H9 (cell line): ENCODE measurements at regions not wholly inside any gene's neighbourhood (a gene's known extent, or its start where the extent isn't known, plus 50 kb on each side); places are given as distances from the start of the nearest gene placed in this dataset.

Experiments
- DNase-seq: peaks from one replicate; pipeline ENCODE4 v3.0.0-alpha.2; 2017
- H2AFZ ChIP-seq: one replicate; pipeline ENCODE4 v1.6.1; 2013; ENCODE audit warnings: mild to moderate bottlenecking, low read length, control low read depth, moderate library complexity
- H2AK5ac ChIP-seq: 2 replicates; pipeline ENCODE4 v1.6.1; 2013; ENCODE audit warnings: low read length, control low read depth, mixed read lengths; ENCODE audit not compliant: insufficient read length
- H2BK120ac ChIP-seq: one replicate; pipeline ENCODE4 v1.6.1; 2013; ENCODE audit warnings: low read depth, mild to moderate bottlenecking, low read length, control low read depth, inconsistent platforms; ENCODE audit not compliant: poor library complexity, severe bottlenecking
- H2BK12ac ChIP-seq: 2 replicates; pipeline ENCODE4 v1.6.1; 2013; ENCODE audit warnings: low read length, control low read depth, mixed read lengths, low read depth; ENCODE audit not compliant: insufficient read length
- H2BK15ac ChIP-seq: 2 replicates; pipeline ENCODE4 v1.6.1; 2013; ENCODE audit warnings: low read depth, low read length, control low read depth
- H2BK20ac ChIP-seq: one replicate; pipeline ENCODE4 v1.6.1; 2013; ENCODE audit warnings: low read depth, mild to moderate bottlenecking, low read length, control low read depth, inconsistent platforms; ENCODE audit not compliant: poor library complexity, severe bottlenecking
- H2BK5ac ChIP-seq: 2 replicates; pipeline ENCODE4 v1.6.1; 2013; ENCODE audit warnings: low read length, control low read depth, mixed read lengths; ENCODE audit not compliant: insufficient read length
- H3K14ac ChIP-seq: 2 replicates; pipeline ENCODE4 v1.6.1; 2013; ENCODE audit warnings: low read length, control low read depth; ENCODE audit not compliant: insufficient read depth
- H3K18ac ChIP-seq: 2 replicates; pipeline ENCODE4 v1.6.1; 2013; ENCODE audit warnings: low read depth, mild to moderate bottlenecking, mixed read lengths, low read length, control low read depth; ENCODE audit not compliant: insufficient read length
- H3K23ac ChIP-seq: 2 replicates; pipeline ENCODE4 v1.6.1; 2013; ENCODE audit warnings: low read length, control low read depth, mixed read lengths, low read depth; ENCODE audit not compliant: insufficient read length
- H3K23me2 ChIP-seq: 2 replicates; pipeline ENCODE4 v1.6.1; 2013; ENCODE audit warnings: low read depth, mild to moderate bottlenecking, mixed read lengths, low read length, control low read depth; ENCODE audit not compliant: insufficient read length, poor library complexity, severe bottlenecking
- H3K27ac ChIP-seq: 2 replicates; pipeline ENCODE4 v1.5.1; 2013; ENCODE audit warnings: low read length, control low read depth, mixed read lengths, low read depth; ENCODE audit not compliant: insufficient read length
- H3K27me3 ChIP-seq: 2 replicates; pipeline ENCODE4 v1.6.1; 2013; ENCODE audit warnings: low read length, control low read depth, inconsistent platforms; ENCODE audit not compliant: insufficient read depth
- H3K4ac ChIP-seq: 2 replicates; pipeline ENCODE4 v1.6.1; 2013; ENCODE audit warnings: low read depth, mild to moderate bottlenecking, control low read depth, inconsistent platforms, low read length, moderate library complexity
- H3K4me1 ChIP-seq: 2 replicates; pipeline ENCODE4 v1.6.1; 2013; ENCODE audit warnings: low read length, control low read depth, inconsistent platforms; ENCODE audit not compliant: insufficient read depth
- H3K4me2 ChIP-seq: 2 replicates; pipeline ENCODE4 v1.6.1; 2013; ENCODE audit warnings: low read length, control low read depth, mixed read lengths; ENCODE audit not compliant: insufficient read length, insufficient read depth
- H3K56ac ChIP-seq: 2 replicates; pipeline ENCODE4 v1.6.1; 2013; ENCODE audit warnings: low read depth, mild to moderate bottlenecking, mixed read lengths, low read length, control low read depth; ENCODE audit not compliant: insufficient read length
- H3K79me1 ChIP-seq: 2 replicates; pipeline ENCODE4 v1.6.1; 2013; ENCODE audit warnings: low read depth, mild to moderate bottlenecking, moderate library complexity, low read length, control low read depth, inconsistent platforms; ENCODE audit not compliant: insufficient read depth, poor library complexity, severe bottlenecking
- H3K79me2 ChIP-seq: 2 replicates; pipeline ENCODE4 v1.6.1; 2013; ENCODE audit warnings: low read length, control low read depth, inconsistent platforms; ENCODE audit not compliant: insufficient read depth
- H3K9ac ChIP-seq: 2 replicates; pipeline ENCODE4 v1.6.1; 2013; ENCODE audit warnings: low read length, control low read depth, mixed read lengths; ENCODE audit not compliant: insufficient read length; ENCODE audit errors: extremely low read depth
- H3K9me3 ChIP-seq: one replicate; pipeline ENCODE4 v1.6.1; 2013; ENCODE audit warnings: low read depth, low read length, inconsistent platforms; ENCODE audit not compliant: control insufficient read depth
- H3T11ph ChIP-seq: one replicate; pipeline ENCODE4 v1.6.1; 2013; ENCODE audit warnings: mild to moderate bottlenecking, low read length, control low read depth, inconsistent platforms
- H4K20me1 ChIP-seq: one replicate; pipeline ENCODE4 v1.6.1; 2013; ENCODE audit not compliant: control insufficient read depth, insufficient read length, insufficient read depth
- H4K5ac ChIP-seq: 2 replicates; pipeline ENCODE4 v1.6.1; 2013; ENCODE audit warnings: low read depth, mild to moderate bottlenecking, mixed read lengths, low read length, control low read depth; ENCODE audit not compliant: insufficient read length
- H4K8ac ChIP-seq: replicated peaks from 2 replicates; pipeline ENCODE4 v1.6.1; 2013; ENCODE audit warnings: low read length, control low read depth, mixed read lengths, low read depth; ENCODE audit not compliant: insufficient read length
- H4K91ac ChIP-seq: 2 replicates; pipeline ENCODE4 v1.6.1; 2013; ENCODE audit warnings: low read depth, mild to moderate bottlenecking, moderate library complexity, mixed read lengths, low read length, control low read depth; ENCODE audit not compliant: insufficient read length
- H3K27ac Mint-ChIP-seq, 3 experiments: 2 replicates in 2 of 3; 3 replicates in 1 of 3; pipeline ENCODE4 v1.8.0; 2020 to 2021; ENCODE audit warnings: mixed read lengths in 3 of 3, mild to moderate bottlenecking in 1 of 3, moderate library complexity in 1 of 3
- H3K27me3 Mint-ChIP-seq: 2 replicates; pipeline ENCODE4 v1.8.0; 2021; ENCODE audit warnings: low read depth, mild to moderate bottlenecking, moderate library complexity, mixed read lengths
- H3K36me3 Mint-ChIP-seq, 3 experiments: 2 replicates in 2 of 3; 3 replicates in 1 of 3; pipeline ENCODE4 v1.8.0; 2020 to 2021; ENCODE audit warnings: low read depth in 3 of 3, mixed read lengths in 3 of 3; ENCODE audit not compliant: insufficient read depth in 1 of 3
- H3K4me1 Mint-ChIP-seq, 2 experiments: 2 replicates each; pipeline ENCODE4 v1.8.0; 2020; ENCODE audit warnings: mixed read lengths in 2 of 2
- H3K4me3 Mint-ChIP-seq, 2 experiments: 2 replicates in 1 of 2; 3 replicates in 1 of 2; pipeline ENCODE4 v1.8.0; 2020 to 2021; ENCODE audit warnings: mild to moderate bottlenecking in 2 of 2, mixed read lengths in 2 of 2, moderate library complexity in 1 of 2
- H3K9me3 Mint-ChIP-seq, 2 experiments: 2 replicates in 1 of 2; 3 replicates in 1 of 2; pipeline ENCODE4 v1.8.0; 2020; ENCODE audit warnings: mild to moderate bottlenecking in 2 of 2, mixed read lengths in 2 of 2, moderate library complexity in 1 of 2
- CTCF ChIP-seq: fragments of 200-600 bp; sonication (generic); conservative IDR thresholded peaks from 3 replicates; pipeline ENCODE4 v1.8.0; 2021; ENCODE audit warnings: antibody characterized with exemption, mild to moderate bottlenecking
- WGBS: extraction: QIAGEN DNeasy Blood & Tissue Kit; methylation state at CpG from one replicate; pipeline ENCODE4 v1.1.7; 2013; ENCODE audit warnings: missing lambda C conversion rate, low lambda C conversion rate, mixed read lengths; ENCODE audit not compliant: insufficient read length; ENCODE audit errors: extremely low coverage; 5-methylcytosine and 5-hydroxymethylcytosine counted together

- no peak overlapping the region for H2AK5ac ChIP-seq
- no peaks in the 10 kb centered on the region for H3K79me1 ChIP-seq
- no peak for DNase-seq
- peak; percentile 49 for TF ChIP-seq CTCF
- no peak overlapping the region for H3K4ac ChIP-seq
- no peak overlapping the region for H2BK15ac ChIP-seq
- H4K91ac ChIP-seq: no peak overlapping the region
- H3K27me3 ChIP-seq: no peaks in the 10 kb centered on the region
- no peak overlapping the region for H3K27ac ChIP-seq
- no peak overlapping the region for H2BK120ac ChIP-seq
- no peak overlapping the region for H4K5ac ChIP-seq
- Mint-ChIP-seq H3K9me3 (peaks cover 6 to 7% of the 10 kb centered on the region in 2 experiments; a peak in 4 of 5 replicates), H3K36me3 (peaks cover 7 to 10% (median 9%) of the 10 kb centered on the region in 3 experiments; a peak in 6 of 7 replicates), H3K27me3 (no peaks in the 10 kb centered on the region; the same call in 1 of the 2 replicates), H3K27ac (no peak overlapping the region), H3K4me3 (no peak overlapping the region), H3K4me1 (no peaks in the 10 kb centered on the region)
- no CpG with 5 or more reads among the region's 2 CpGs for WGBS
- H3K9ac ChIP-seq: no peak overlapping the region
- no peak overlapping the region for H2BK12ac ChIP-seq
- no peaks in the 10 kb centered on the region for H3K79me2 ChIP-seq
- H3K56ac ChIP-seq: no peak overlapping the region
- no peak overlapping the region for H3T11ph ChIP-seq
- H3K18ac ChIP-seq: no peak overlapping the region
- no peak overlapping the region for H3K14ac ChIP-seq
- no peaks in the 10 kb centered on the region for H3K23me2 ChIP-seq
- no peaks in the 10 kb centered on the region for H3K4me1 ChIP-seq
- no peak overlapping the region for H4K8ac ChIP-seq
- H2BK5ac ChIP-seq: no peak overlapping the region
- no peaks in the 10 kb centered on the region for H4K20me1 ChIP-seq
- no peak overlapping the region for H3K23ac ChIP-seq
- no peak overlapping the region for H2BK20ac ChIP-seq
- H3K4me2 ChIP-seq: no peak overlapping the region
- no peak overlapping the region for H2AFZ ChIP-seq
- H3K9me3 ChIP-seq: no peaks in the 10 kb centered on the region
Observed at GRCh38 chr4:137226900-137227299, 305.4 kb downstream of the PCDH18 start.
